B cell (primary cell): ENCODE measurements at regions not wholly inside any gene's neighbourhood (a gene's known extent, or its start where the extent isn't known, plus 50 kb on each side); places are given as distances from the start of the nearest gene placed in this dataset.

ENCODE experiments used
- ATAC-seq: fragments of 200-7000 bp; cut with Tn5 transposase; one replicate; pipeline ENCODE4 v1.10.0; 2021; ENCODE audit warnings: low read depth, mild to moderate bottlenecking, moderate number of reproducible peaks, moderate library complexity
- CTCF ChIA-PET: fragments of 350-600 bp; sonication (Branson Sonifier 250); formaldehyde crosslinking; loops from one replicate; lab custom pipeline; 2021; ENCODE audit warnings: antibody characterized with exemption, inconsistent platforms; lab: Charles Lee
- POLR2A ChIA-PET: fragments of 350-600 bp; sonication (Branson Sonifier 250); formaldehyde crosslinking; loops from one replicate; lab custom pipeline; 2021; ENCODE audit warnings: antibody characterized with exemption; lab: Charles Lee
- DNase-seq: peaks from one replicate; pipeline ENCODE4 v3.0.0; 2013
- H2AFZ ChIP-seq: 2 replicates; pipeline ENCODE4 v1.6.1; 2012; ENCODE audit warnings: mild to moderate bottlenecking, low read depth, low read length; ENCODE audit not compliant: insufficient read depth, poor library complexity, severe bottlenecking
- H3K27ac ChIP-seq, 2 donors: 1 replicate in 1 of 2; 2 replicates in 1 of 2; pipeline ENCODE4 v1.5.1; 2012 to 2013; ENCODE audit warnings: low read length in 2 of 2, mild to moderate bottlenecking in 2 of 2, moderate library complexity in 1 of 2
- H3K27me3 ChIP-seq, 4 experiments: fragments of 200-600 bp in 1 of 4; sonication (generic) in 1 of 4; replicated peaks in 1 of 4; 1 replicate in 2 of 4; 2 replicates in 2 of 4; pipeline versions ENCODE4 v1.6.1 to v1.7.0; 2013 to 2016; ENCODE audit warnings: low read length in 3 of 4, mild to moderate bottlenecking in 2 of 4, mixed read lengths in 1 of 4, moderate library complexity in 1 of 4; ENCODE audit not compliant: insufficient read depth in 4 of 4, control insufficient read depth in 3 of 4; ENCODE audit errors: control extremely low read depth in 1 of 4
- H3K36me3 ChIP-seq, 2 experiments: replicated peaks in 1 of 2; 1 replicate in 1 of 2; 2 replicates in 1 of 2; pipeline versions ENCODE4 v1.6.1 to v1.7.1; 2013; ENCODE audit warnings: low read length in 1 of 2; ENCODE audit not compliant: insufficient read depth in 2 of 2, control insufficient read depth in 1 of 2; ENCODE audit errors: control extremely low read depth in 1 of 2, extremely low read depth in 1 of 2
- H3K4me1 ChIP-seq, 2 donors: fragments of 200-600 bp in 1 of 2; sonication (generic) in 1 of 2; 1 replicate in 1 of 2; 2 replicates in 1 of 2; pipeline versions ENCODE4 v1.5.1 to v1.6.1; 2013 to 2017; ENCODE audit warnings: low read length in 2 of 2; ENCODE audit not compliant: control insufficient read depth in 2 of 2, insufficient read depth in 2 of 2
- H3K4me2 ChIP-seq: replicated peaks from 2 replicates; pipeline ENCODE3; 2012; ENCODE audit warnings: mild to moderate bottlenecking, low read depth, low read length; ENCODE audit not compliant: poor library complexity, severe bottlenecking
- H3K4me3 ChIP-seq, 5 experiments: fragments of 200-600 bp in 1 of 5; sonication (generic) in 1 of 5; 1 replicate in 3 of 5; 2 replicates in 2 of 5; pipeline versions ENCODE4 v1.5.1 to v1.7.0; 2011 to 2016; ENCODE audit warnings: low read length in 4 of 5, mild to moderate bottlenecking in 4 of 5, low read depth in 2 of 5, control low read depth in 1 of 5, moderate library complexity in 1 of 5; ENCODE audit not compliant: insufficient read depth in 1 of 5; ENCODE audit errors: control extremely low read depth in 1 of 5, extremely low read depth in 1 of 5
- H3K79me2 ChIP-seq: fragments of 200-600 bp; sonication (generic); one replicate; pipeline ENCODE4 v1.6.0; 2016; ENCODE audit warnings: low read length; ENCODE audit not compliant: control insufficient read depth, insufficient read depth
- H3K9ac ChIP-seq: fragments of 200-600 bp; sonication (generic); 2 replicates; pipeline ENCODE4 v1.6.1; 2017; ENCODE audit warnings: mild to moderate bottlenecking, low read length, moderate library complexity
- H3K9me3 ChIP-seq, 3 donors: one replicate each; pipeline versions ENCODE4 v1.6.1 to v1.7.1; 2013; ENCODE audit warnings: low read length in 2 of 3; ENCODE audit not compliant: control insufficient read depth in 2 of 3, insufficient read depth in 1 of 3; ENCODE audit errors: control extremely low read depth in 1 of 3
- H4K20me1 ChIP-seq: 2 replicates; pipeline ENCODE4 v1.6.0; 2012; ENCODE audit warnings: mild to moderate bottlenecking, low read length; ENCODE audit not compliant: insufficient read depth, control insufficient read depth, poor library complexity, severe bottlenecking
- H3K27ac Mint-ChIP-seq: one replicate; pipeline ENCODE4 v1.8.0; 2021; ENCODE audit warnings: mixed read lengths
- H3K27me3 Mint-ChIP-seq: one replicate; pipeline ENCODE4 v1.8.0; 2021; ENCODE audit warnings: mixed read lengths
- H3K4me1 Mint-ChIP-seq: one replicate; pipeline ENCODE4 v1.8.0; 2021; ENCODE audit warnings: mixed read lengths
- H3K4me3 Mint-ChIP-seq: one replicate; pipeline ENCODE4 v1.8.0; 2021; ENCODE audit warnings: mixed read lengths
- H3K9me3 Mint-ChIP-seq: one replicate; pipeline ENCODE4 v1.8.0; 2022; ENCODE audit warnings: mixed read lengths; ENCODE audit not compliant: insufficient read depth
- EZH2 ChIP-seq: IDR thresholded peaks from 2 replicates; pipeline ENCODE4 v1.6.1; 2012; ENCODE audit warnings: borderline replicate concordance, low read depth, mild to moderate bottlenecking, moderate library complexity, low read length; ENCODE audit not compliant: insufficient read depth, poor library complexity, severe bottlenecking
- WGBS: methylation state at CpG from one replicate; pipeline ENCODE4 v1.1.5; 2013; ENCODE audit warnings: missing lambda C conversion rate; ENCODE audit not compliant: insufficient coverage; 5-methylcytosine and 5-hydroxymethylcytosine counted together
- intact Hi-C: fragments of 100-400 bp; cut with micrococcal nuclease; formaldehyde crosslinking; loops from one replicate; pipeline ENCODE4 v1.10.0; 2022
- TF ChIP-seq, protein P1 (sequence below): fragments of 200-600 bp; IDR thresholded peaks from one replicate; pipeline ENCODE4 v1.8.0; 2022; ENCODE audit warnings: antibody characterized with exemption, mild to moderate bottlenecking

DNA sequence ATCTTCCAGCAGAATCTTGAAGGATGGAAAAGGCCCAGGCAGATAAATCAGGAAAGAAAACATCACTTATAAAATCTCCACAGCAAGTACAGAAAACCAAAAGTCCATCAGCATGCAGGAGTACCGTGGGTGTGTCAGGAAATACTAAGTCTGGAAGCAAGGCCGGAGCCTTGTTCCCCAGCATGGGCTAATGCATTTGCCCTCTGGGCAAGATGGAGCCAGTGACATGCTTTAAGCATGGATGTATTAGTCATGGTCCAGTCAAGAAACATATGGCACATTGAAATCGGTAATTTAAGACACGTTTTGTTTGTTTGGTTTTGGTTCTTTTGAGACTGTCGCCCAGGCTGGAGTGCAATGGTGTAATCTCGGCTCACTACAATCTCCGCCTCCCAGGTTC, 506.0 kb upstream of the JARID2 start:
- no peaks in the 10 kb centered on the region for H3K27me3 ChIP-seq
- H3K4me1 Mint-ChIP-seq = peaks cover 50% of the 10 kb centered on the region
- no peak for ATAC-seq
- H3K4me1 ChIP-seq = peaks cover 34 to 47% of the 10 kb centered on the region in 2 donors
- H3K4me3 ChIP-seq = no peak overlapping the region
- H3K9me3 Mint-ChIP-seq = peaks cover 2% of the 10 kb centered on the region
- H4K20me1 ChIP-seq = no peaks in the 10 kb centered on the region
- H3K79me2 ChIP-seq = no peaks in the 10 kb centered on the region
- H3K9ac ChIP-seq = no peak overlapping the region
- ChIA-PET POLR2A (no interaction called here), CTCF (no interaction called here)
- H3K4me3 Mint-ChIP-seq = no peak overlapping the region
- no peak for DNase-seq
- H3K27me3 Mint-ChIP-seq = no peaks in the 10 kb centered on the region
- no peak overlapping the region for H2AFZ ChIP-seq
- no peaks in the 10 kb centered on the region for H3K36me3 ChIP-seq
- no peak overlapping the region for H3K27ac ChIP-seq
- intact Hi-C loops = no loop called here
- H3K4me2 ChIP-seq = no peak overlapping the region
- 96% methylated on average over 2 of the region's 7 CpGs for WGBS
- TF ChIP-seq EZH2 = no peak
- TF ChIP-seq, protein P1, sequence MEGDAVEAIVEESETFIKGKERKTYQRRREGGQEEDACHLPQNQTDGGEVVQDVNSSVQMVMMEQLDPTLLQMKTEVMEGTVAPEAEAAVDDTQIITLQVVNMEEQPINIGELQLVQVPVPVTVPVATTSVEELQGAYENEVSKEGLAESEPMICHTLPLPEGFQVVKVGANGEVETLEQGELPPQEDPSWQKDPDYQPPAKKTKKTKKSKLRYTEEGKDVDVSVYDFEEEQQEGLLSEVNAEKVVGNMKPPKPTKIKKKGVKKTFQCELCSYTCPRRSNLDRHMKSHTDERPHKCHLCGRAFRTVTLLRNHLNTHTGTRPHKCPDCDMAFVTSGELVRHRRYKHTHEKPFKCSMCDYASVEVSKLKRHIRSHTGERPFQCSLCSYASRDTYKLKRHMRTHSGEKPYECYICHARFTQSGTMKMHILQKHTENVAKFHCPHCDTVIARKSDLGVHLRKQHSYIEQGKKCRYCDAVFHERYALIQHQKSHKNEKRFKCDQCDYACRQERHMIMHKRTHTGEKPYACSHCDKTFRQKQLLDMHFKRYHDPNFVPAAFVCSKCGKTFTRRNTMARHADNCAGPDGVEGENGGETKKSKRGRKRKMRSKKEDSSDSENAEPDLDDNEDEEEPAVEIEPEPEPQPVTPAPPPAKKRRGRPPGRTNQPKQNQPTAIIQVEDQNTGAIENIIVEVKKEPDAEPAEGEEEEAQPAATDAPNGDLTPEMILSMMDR = no peak
- H3K27ac Mint-ChIP-seq = no peak overlapping the region
- no peaks in the 10 kb centered on the region for H3K9me3 ChIP-seq

DNA sequence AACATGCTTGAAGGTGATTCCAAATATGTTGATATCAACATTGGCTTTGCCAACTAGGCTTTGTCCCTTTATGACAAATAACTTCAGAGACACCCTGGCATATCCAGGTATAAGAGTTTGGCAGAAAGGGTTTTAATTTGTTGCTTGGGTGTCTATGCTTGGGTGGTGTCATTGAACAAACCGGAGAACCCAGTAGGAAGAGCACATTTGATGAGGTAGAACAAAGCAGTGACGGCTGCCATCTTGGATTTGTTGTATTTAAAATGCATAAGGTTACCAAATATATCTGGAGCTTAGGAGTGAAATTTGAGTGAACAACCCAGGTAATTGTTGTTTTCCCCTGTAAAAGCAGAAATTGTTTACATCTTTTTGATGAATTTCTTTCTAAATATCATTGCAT, 503.7 kb upstream of the JARID2 start:
- WGBS = 92% methylated on average over 2 of the region's 2 CpGs
- no peak for ATAC-seq
- no peaks in the 10 kb centered on the region for H4K20me1 ChIP-seq
- H3K27me3 ChIP-seq = no peaks in the 10 kb centered on the region
- Mint-ChIP-seq H3K9me3 (no peaks in the 10 kb centered on the region), H3K27me3 (no peaks in the 10 kb centered on the region), H3K4me3 (no peak overlapping the region), H3K27ac (no peak overlapping the region), H3K4me1 (peaks cover 28% of the 10 kb centered on the region)
- no peak overlapping the region for H3K9ac ChIP-seq
- no peaks in the 10 kb centered on the region for H3K36me3 ChIP-seq
- no peak for TF ChIP-seq EZH2
- TF ChIP-seq, protein P1 = no peak
- H3K4me2 ChIP-seq = no peak overlapping the region
- H2AFZ ChIP-seq = no peak overlapping the region
- peaks cover 18 to 24% of the 10 kb centered on the region in 2 donors for H3K4me1 ChIP-seq
- ChIA-PET POLR2A (interaction anchor here (0.6 kb wide), 2 partner anchors 244 to 634 kb away, joined by 4 to 7 read pairs; no protein-coding TSS in a partner anchor), CTCF (no interaction called here)
- H3K27ac ChIP-seq = no peak overlapping the region
- intact Hi-C loops = no loop called here
- no peaks in the 10 kb centered on the region for H3K79me2 ChIP-seq
- DNase-seq = no peak
- no peaks in the 10 kb centered on the region for H3K9me3 ChIP-seq
- H3K4me3 ChIP-seq = no peak overlapping the region
